SK-N-SH treated with all-trans-retinoic acid at 6 μM for 48 hours (cell line): ENCODE measurements at regions not wholly inside any gene's neighbourhood (a gene's known extent, or its start where the extent isn't known, plus 50 kb on each side); places are given as distances from the start of the nearest gene placed in this dataset.

ENCODE experiments used
- ATAC-seq: fragments of 200-7000 bp; cut with Tn5 transposase; 3 replicates; pipeline ENCODE4 v1.9.1; 2020; ENCODE audit warnings: mild to moderate bottlenecking, moderate library complexity
- ARNTL ChIP-seq: fragments of 450-650 bp; formaldehyde crosslinking; IDR thresholded peaks from 2 replicates; pipeline ENCODE4 v1.5.0; 2020; ENCODE audit warnings: low read depth, mild to moderate bottlenecking, moderate library complexity, borderline replicate concordance
- BACH2 ChIP-seq: fragments of 250-450 bp; sonication (Bioruptor Pico); IDR thresholded peaks from 2 replicates; pipeline ENCODE4 v1.9.0; 2021; ENCODE audit warnings: mild to moderate bottlenecking, borderline replicate concordance
- CREB5 ChIP-seq: fragments of 250-450 bp; sonication (Bioruptor Pico); IDR thresholded peaks from 2 replicates; pipeline ENCODE4 v1.5.1; 2020; ENCODE audit warnings: low read depth, mild to moderate bottlenecking, moderate library complexity
- CSDC2 ChIP-seq: fragments of 250-450 bp; sonication (Bioruptor Pico); IDR thresholded peaks from 2 replicates; pipeline ENCODE4 v1.5.0; 2020; ENCODE audit warnings: mild to moderate bottlenecking, moderate library complexity
- ESRRG ChIP-seq: fragments of 250-450 bp; sonication (Bioruptor Pico); IDR thresholded peaks from 2 replicates; pipeline ENCODE4 v1.6.1; 2021; ENCODE audit warnings: mild to moderate bottlenecking
- ISL1 ChIP-seq: fragments of 250-450 bp; sonication (Bioruptor Pico); IDR thresholded peaks from 2 replicates; pipeline ENCODE4 v2.1.2; 2022; ENCODE audit warnings: mild to moderate bottlenecking, moderate library complexity
- OSR1 ChIP-seq: fragments of 250-450 bp; sonication (Bioruptor Pico); IDR thresholded peaks from 2 replicates; pipeline ENCODE4 v1.8.0; 2022; ENCODE audit warnings: moderate library complexity, mild to moderate bottlenecking, inconsistent platforms
- PPARA ChIP-seq: fragments of 250-450 bp; sonication (Bioruptor Pico); IDR thresholded peaks from 2 replicates; pipeline ENCODE4 v1.5.0; 2020; ENCODE audit warnings: mild to moderate bottlenecking, borderline replicate concordance
- RARB ChIP-seq: fragments of 250-450 bp; sonication (Bioruptor Pico); IDR thresholded peaks from 2 replicates; pipeline ENCODE4 v1.8.0; 2021; ENCODE audit warnings: mild to moderate bottlenecking, moderate library complexity
- SNAI2 ChIP-seq: fragments of 250-450 bp; sonication (Bioruptor Pico); IDR thresholded peaks from 2 replicates; pipeline ENCODE4 v1.5.0; 2020; ENCODE audit warnings: mild to moderate bottlenecking, moderate library complexity
- TCF4 ChIP-seq: fragments of 250-450 bp; sonication (Bioruptor Pico); IDR thresholded peaks from 2 replicates; pipeline ENCODE4 v1.8.0; 2021; ENCODE audit warnings: mild to moderate bottlenecking, moderate library complexity, borderline replicate concordance
- TOX ChIP-seq: fragments of 250-450 bp; sonication (Bioruptor Pico); IDR thresholded peaks from 2 replicates; pipeline ENCODE4 v1.8.0; 2021; ENCODE audit warnings: mild to moderate bottlenecking, moderate library complexity, borderline replicate concordance
- ZC3H10 ChIP-seq: fragments of 250-450 bp; sonication (Bioruptor Pico); IDR thresholded peaks from 2 replicates; pipeline ENCODE4 v1.5.1; 2021; ENCODE audit warnings: mild to moderate bottlenecking, moderate library complexity
- ZFP3 ChIP-seq: fragments of 250-450 bp; sonication (Bioruptor Pico); IDR thresholded peaks from 2 replicates; pipeline ENCODE4 v1.5.0; 2020; ENCODE audit warnings: mild to moderate bottlenecking, moderate library complexity
- ZFP30 ChIP-seq: fragments of 450-650 bp; formaldehyde crosslinking; IDR thresholded peaks from 2 replicates; pipeline ENCODE4 v1.5.0; 2022; ENCODE audit warnings: mild to moderate bottlenecking, moderate library complexity
- ZNF565 ChIP-seq: fragments of 450-650 bp; formaldehyde crosslinking; conservative IDR thresholded peaks from 2 replicates; pipeline ENCODE4 v1.5.0; 2020; ENCODE audit warnings: low read depth, mild to moderate bottlenecking, moderate library complexity
- ZNF70 ChIP-seq: fragments of 450-650 bp; formaldehyde crosslinking; IDR thresholded peaks from 2 replicates; pipeline ENCODE4 v1.5.0; 2020; ENCODE audit warnings: mild to moderate bottlenecking, moderate library complexity
- ZNF8 ChIP-seq: fragments of 450-650 bp; formaldehyde crosslinking; IDR thresholded peaks from 2 replicates; pipeline ENCODE4 v1.5.0; 2020; ENCODE audit warnings: mild to moderate bottlenecking, moderate library complexity
- TF ChIP-seq, protein P1 (sequence below): fragments of 250-450 bp; sonication (Bioruptor Pico); IDR thresholded peaks from 2 replicates; pipeline ENCODE4 v1.5.1; 2021; ENCODE audit warnings: mild to moderate bottlenecking, moderate library complexity
- TF ChIP-seq, protein P2 (sequence below): fragments of 250-450 bp; sonication (Bioruptor Pico); IDR thresholded peaks from 2 replicates; pipeline ENCODE4 v1.8.0; 2020; ENCODE audit warnings: mild to moderate bottlenecking, moderate library complexity, borderline replicate concordance

GRCh38 chr10:6713120-6713519, 133.0 kb upstream of the PRKCQ start:
- no peak for ATAC-seq
- TF ChIP-seq, protein P1, sequence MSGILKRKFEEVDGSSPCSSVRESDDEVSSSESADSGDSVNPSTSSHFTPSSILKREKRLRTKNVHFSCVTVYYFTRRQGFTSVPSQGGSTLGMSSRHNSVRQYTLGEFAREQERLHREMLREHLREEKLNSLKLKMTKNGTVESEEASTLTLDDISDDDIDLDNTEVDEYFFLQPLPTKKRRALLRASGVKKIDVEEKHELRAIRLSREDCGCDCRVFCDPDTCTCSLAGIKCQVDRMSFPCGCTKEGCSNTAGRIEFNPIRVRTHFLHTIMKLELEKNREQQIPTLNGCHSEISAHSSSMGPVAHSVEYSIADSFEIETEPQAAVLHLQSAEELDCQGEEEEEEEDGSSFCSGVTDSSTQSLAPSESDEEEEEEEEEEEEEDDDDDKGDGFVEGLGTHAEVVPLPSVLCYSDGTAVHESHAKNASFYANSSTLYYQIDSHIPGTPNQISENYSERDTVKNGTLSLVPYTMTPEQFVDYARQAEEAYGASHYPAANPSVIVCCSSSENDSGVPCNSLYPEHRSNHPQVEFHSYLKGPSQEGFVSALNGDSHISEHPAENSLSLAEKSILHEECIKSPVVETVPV (CRISPR knock-in tag) = no peak
- TF ChIP-seq ZFP30 (CRISPR knock-in tag) = no peak
- no peak for TF ChIP-seq CREB5 (CRISPR knock-in tag)
- no peak for TF ChIP-seq BACH2 (CRISPR knock-in tag)
- TF ChIP-seq, protein P2, sequence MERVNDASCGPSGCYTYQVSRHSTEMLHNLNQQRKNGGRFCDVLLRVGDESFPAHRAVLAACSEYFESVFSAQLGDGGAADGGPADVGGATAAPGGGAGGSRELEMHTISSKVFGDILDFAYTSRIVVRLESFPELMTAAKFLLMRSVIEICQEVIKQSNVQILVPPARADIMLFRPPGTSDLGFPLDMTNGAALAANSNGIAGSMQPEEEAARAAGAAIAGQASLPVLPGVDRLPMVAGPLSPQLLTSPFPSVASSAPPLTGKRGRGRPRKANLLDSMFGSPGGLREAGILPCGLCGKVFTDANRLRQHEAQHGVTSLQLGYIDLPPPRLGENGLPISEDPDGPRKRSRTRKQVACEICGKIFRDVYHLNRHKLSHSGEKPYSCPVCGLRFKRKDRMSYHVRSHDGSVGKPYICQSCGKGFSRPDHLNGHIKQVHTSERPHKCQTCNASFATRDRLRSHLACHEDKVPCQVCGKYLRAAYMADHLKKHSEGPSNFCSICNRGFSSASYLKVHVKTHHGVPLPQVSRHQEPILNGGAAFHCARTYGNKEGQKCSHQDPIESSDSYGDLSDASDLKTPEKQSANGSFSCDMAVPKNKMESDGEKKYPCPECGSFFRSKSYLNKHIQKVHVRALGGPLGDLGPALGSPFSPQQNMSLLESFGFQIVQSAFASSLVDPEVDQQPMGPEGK (CRISPR knock-in tag) = no peak
- TF ChIP-seq ZC3H10 (CRISPR knock-in tag) = no peak
- no peak for TF ChIP-seq ZNF8
- no peak for TF ChIP-seq OSR1 (CRISPR knock-in tag)
- TF ChIP-seq SNAI2 (CRISPR knock-in tag) = no peak
- no peak for TF ChIP-seq PPARA (CRISPR knock-in tag)
- no peak for TF ChIP-seq ESRRG (CRISPR knock-in tag)
- TF ChIP-seq, all 23 proteins: peak for 0

DNA sequence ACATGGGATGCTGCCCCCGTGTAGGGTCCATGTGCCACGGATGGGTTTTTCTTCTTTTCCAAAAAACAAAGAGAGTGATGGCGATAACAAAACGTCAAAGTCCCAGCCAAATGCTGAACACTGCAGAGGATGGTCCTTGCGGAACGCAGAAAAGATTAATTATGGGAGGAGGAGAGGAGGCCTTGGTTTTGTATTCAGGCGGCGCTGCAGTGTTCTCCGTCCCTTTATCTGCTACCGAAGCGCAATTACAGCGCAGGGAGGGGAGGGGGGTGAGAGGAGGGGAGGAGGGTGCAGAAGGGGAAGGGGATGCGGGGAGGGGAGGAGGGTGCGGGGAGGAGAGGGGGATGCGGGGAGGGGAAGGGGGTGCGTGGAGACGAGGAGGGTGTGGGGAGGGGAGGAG, 131.8 kb upstream of the PRKCQ start:
- TF ChIP-seq ZNF565 (CRISPR knock-in tag) (no peak), ARNTL (no peak), OSR1 (CRISPR knock-in tag) (no peak), PPARA (CRISPR knock-in tag) (no peak), ISL1 (no peak)
- TF ChIP-seq, protein P1 (CRISPR knock-in tag) = no peak
- TF ChIP-seq, all 23 proteins: peak for 0
- ATAC-seq = no peak

DNA sequence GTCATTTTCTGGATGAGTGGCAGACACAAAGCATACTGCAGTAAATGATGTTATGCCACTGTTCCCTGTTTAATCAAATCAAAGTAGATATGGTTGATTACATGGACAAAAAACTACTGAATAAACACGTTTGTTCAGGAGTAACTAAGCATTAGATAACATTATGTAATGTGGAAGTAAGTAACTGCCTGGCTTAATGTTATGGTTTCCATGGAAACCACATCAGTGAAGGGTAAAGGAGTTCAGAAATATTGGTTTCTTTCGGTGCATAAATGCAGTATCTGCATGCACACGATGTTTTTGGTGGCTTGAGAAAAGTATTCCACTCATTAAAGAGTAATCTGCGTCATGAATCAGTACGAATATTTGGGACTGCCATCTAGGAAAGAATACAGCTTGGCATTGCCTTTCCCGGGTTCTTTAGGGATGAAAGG, 131.3 kb upstream of the PRKCQ start:
- TF ChIP-seq TOX (CRISPR knock-in tag) (no peak), ARNTL (no peak), OSR1 (CRISPR knock-in tag) (no peak), TCF4 (CRISPR knock-in tag) (peak; percentile 37; the same call in 1 of the 2 replicates)
- TF ChIP-seq, protein P2 (CRISPR knock-in tag) = no peak
- TF ChIP-seq, all 23 proteins: peak for 1
- no peak for ATAC-seq

DNA sequence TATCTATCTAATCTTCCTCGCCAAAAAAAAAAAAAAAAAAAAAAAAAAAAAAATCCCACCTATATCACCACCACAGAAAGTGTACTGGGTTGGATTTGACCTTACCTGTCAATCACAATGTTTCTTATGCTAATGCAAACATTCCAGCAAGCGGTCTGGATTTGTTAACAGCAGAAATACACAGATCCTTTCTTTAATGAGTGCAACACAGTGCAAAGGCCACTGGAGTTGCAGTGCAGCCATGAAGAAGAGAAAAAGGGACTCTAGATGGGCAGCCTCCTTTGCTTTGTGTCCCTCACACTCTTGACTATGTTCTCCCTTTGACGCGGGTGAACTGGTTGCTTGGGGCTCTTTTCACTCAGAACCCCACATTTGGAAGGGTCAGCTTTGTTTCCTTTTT, 127.3 kb upstream of the PRKCQ start:
- ATAC-seq = no peak

More for the DNA sequence above, 127.3 kb upstream of the PRKCQ start:
- TF ChIP-seq ZC3H10 (CRISPR knock-in tag) (no peak), TCF4 (CRISPR knock-in tag) (no peak), OSR1 (CRISPR knock-in tag) (no peak), ZNF70 (CRISPR knock-in tag) (no peak), ZNF565 (CRISPR knock-in tag) (no peak), ZNF8 (no peak), CSDC2 (no peak), SNAI2 (CRISPR knock-in tag) (no peak), ZFP3 (no peak), ARNTL (no peak), RARB (CRISPR knock-in tag) (no peak)
- TF ChIP-seq, protein P1 (CRISPR knock-in tag) = no peak
- TF ChIP-seq, protein P2 (CRISPR knock-in tag) = no peak
